Activated CD4-positive, alpha-beta T cell treated with anti-CD3 and anti-CD28 coated beads for 36 hours (primary cell): ENCODE measurements at regions not wholly inside any gene's neighbourhood (a gene's known extent, or its start where the extent isn't known, plus 50 kb on each side); places are given as distances from the start of the nearest gene placed in this dataset.

Experiments
- ATAC-seq: fragments of 200-7000 bp; cut with Tn5 transposase; one replicate; pipeline ENCODE4 v1.10.0; 2021; ENCODE audit warnings: mild to moderate bottlenecking, moderate library complexity
- CTCF ChIA-PET: fragments of 350-600 bp; sonication (Branson Sonifier 250); formaldehyde crosslinking; loops from one replicate; lab custom pipeline; 2021; ENCODE audit warnings: antibody characterized with exemption; lab: Charles Lee
- POLR2A ChIA-PET: fragments of 350-600 bp; sonication (Branson Sonifier 250); formaldehyde crosslinking; loops from one replicate; lab custom pipeline; 2021; ENCODE audit warnings: antibody characterized with exemption, inconsistent platforms; lab: Charles Lee
- DNase-seq: peaks from one replicate; pipeline ENCODE4 v3.0.0-alpha.2; 2020
- H3K27ac Mint-ChIP-seq: one replicate; pipeline ENCODE4 v1.8.0; 2021; ENCODE audit warnings: mixed read lengths
- H3K27me3 Mint-ChIP-seq: one replicate; pipeline ENCODE4 v1.8.0; 2021; ENCODE audit warnings: mixed read lengths
- H3K36me3 Mint-ChIP-seq: one replicate; pipeline ENCODE4 v1.8.0; 2021; ENCODE audit warnings: low read depth, mixed read lengths
- H3K4me1 Mint-ChIP-seq: one replicate; pipeline ENCODE4 v1.8.0; 2021; ENCODE audit warnings: mixed read lengths
- H3K4me3 Mint-ChIP-seq: one replicate; pipeline ENCODE4 v1.8.0; 2021; ENCODE audit warnings: mild to moderate bottlenecking, moderate library complexity, mixed read lengths
- H3K9me3 Mint-ChIP-seq: one replicate; pipeline ENCODE4 v1.8.0; 2021; ENCODE audit warnings: low read depth, mixed read lengths
- intact Hi-C, 2 experiments: fragments of 100-400 bp; cut with DNase I in 1 of 2; cut with micrococcal nuclease in 1 of 2; formaldehyde crosslinking; loops; one replicate each; pipeline versions ENCODE4 v1.14.2 to v1.15.1; 2022 to 2024; cut with DNase I, micrococcal nuclease

DNA sequence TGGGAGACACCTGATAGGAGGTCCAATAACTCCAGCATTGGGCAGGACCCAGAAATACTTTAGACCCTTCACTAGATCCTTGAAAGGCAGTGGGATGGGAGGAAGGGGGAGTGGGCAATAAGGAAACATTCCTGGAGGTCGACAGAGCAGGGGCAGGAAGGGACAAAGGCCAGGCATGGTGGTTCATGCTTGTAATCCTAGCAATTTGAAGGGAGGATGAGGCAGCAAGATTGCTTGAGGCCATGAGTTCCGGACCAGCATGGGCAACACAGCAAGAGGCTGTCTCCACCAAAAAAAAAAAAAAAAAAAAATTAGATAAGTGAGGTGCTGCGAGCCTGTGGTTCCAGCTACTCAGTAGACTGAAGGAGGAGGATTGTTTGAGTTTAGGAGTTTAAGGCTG lies 134.9 kb downstream of the JCAD start:
- no peaks in the 10 kb centered on the region for H3K36me3 Mint-ChIP-seq

DNA sequence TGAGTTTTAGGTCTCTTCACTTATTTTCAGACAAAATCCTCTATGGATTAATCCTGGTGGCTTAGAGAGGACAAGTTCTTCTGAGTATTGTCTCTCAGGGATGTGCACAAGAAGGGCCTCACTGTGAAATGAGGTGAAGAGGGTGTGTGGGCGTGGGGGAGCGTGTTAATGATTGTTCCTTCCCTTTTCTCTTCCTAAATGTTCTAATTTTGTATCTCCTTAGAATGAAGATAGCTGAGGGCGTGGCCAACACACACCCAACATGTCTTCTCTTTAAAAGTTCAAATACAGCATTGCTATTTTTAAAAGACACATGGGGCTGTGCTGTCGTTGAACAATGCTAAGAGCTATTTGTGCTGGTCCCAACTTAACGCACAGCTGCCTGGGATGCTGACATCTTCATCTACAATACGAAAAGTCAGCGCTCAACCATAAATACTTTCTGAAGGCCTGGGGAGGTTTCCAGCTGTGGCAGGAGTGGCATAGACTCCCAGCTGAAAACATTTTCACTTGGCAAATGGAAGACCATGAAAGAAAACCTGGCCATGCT lies 135.9 kb downstream of the JCAD start:
- ChIA-PET POLR2A (no interaction called here), CTCF (no interaction called here)
- ATAC-seq (no peak), DNase-seq (no peak)
- H3K4me1 Mint-ChIP-seq: peaks cover 5% of the 10 kb centered on the region
- H3K4me3 Mint-ChIP-seq: no peak overlapping the region
- peaks cover 5% of the 10 kb centered on the region for H3K9me3 Mint-ChIP-seq
- H3K36me3 Mint-ChIP-seq: no peaks in the 10 kb centered on the region
- no peak overlapping the region for H3K27ac Mint-ChIP-seq
- H3K27me3 Mint-ChIP-seq: peaks cover 23% of the 10 kb centered on the region
- intact Hi-C loops: no loop called here

More for the DNA sequence above, 134.9 kb downstream of the JCAD start:
- POLR2A ChIA-PET: no interaction called here
- no peak overlapping the region for H3K4me3 Mint-ChIP-seq
- DNase-seq: no peak
- peaks cover 15% of the 10 kb centered on the region for H3K27me3 Mint-ChIP-seq
- no peak for ATAC-seq
- no peaks in the 10 kb centered on the region for H3K4me1 Mint-ChIP-seq
- H3K9me3 Mint-ChIP-seq: peaks cover 5% of the 10 kb centered on the region
- CTCF ChIA-PET: no interaction called here
- no peak overlapping the region for H3K27ac Mint-ChIP-seq
- intact Hi-C loops: no loop called here

DNA sequence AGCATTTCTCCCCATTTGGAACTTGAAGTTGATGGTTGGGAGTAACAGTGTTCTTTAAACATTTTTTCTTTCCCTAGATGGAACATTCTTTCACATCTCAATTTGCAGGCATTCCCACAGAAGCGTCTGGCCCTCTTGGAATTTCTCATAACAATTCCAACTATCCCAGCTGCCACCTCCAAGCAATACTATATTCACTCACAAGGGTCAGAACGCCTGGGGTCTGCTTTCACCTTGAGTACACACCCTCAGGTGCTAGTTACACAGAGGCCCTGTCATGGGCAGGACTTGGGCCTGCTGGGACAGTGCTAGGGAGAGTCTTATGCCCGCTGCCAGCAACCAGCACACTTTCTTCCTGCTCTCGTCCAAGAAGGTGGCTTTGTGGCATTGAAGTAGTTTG lies 136.5 kb downstream of the JCAD start:
- DNase-seq: no peak
- POLR2A ChIA-PET: no interaction called here
- intact Hi-C loops: no loop called here
- CTCF ChIA-PET: no interaction called here
- Mint-ChIP-seq H3K27me3 (peaks cover 24% of the 10 kb centered on the region), H3K4me3 (no peak overlapping the region), H3K9me3 (peaks cover 5% of the 10 kb centered on the region), H3K4me1 (peaks cover 6% of the 10 kb centered on the region), H3K27ac (no peak overlapping the region), H3K36me3 (no peaks in the 10 kb centered on the region)
- no peak for ATAC-seq

DNA sequence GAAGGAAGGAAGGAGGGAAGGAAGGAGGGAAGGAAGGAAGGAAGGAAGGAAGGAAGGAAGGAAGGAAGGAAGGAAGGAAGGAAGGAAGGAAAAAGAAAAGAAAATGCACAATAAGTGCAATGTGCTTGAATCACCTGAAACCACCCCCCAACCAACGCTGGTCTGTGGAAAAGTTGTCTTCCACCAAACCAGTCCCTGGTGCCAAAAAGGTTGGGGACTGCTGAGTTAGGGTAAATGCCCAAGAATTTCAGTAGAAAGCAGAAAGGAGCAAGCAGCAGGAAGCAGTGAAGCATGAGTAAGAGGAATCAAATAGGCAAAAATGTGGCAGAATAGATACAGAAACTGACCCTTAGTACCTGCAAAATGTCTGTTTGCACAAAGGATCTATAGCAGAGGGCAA lies 137.2 kb downstream of the JCAD start:
- ChIA-PET POLR2A (no interaction called here), CTCF (no interaction called here)
- H3K4me3 Mint-ChIP-seq: no peak overlapping the region
- peaks cover 6% of the 10 kb centered on the region for H3K4me1 Mint-ChIP-seq
- H3K36me3 Mint-ChIP-seq: no peaks in the 10 kb centered on the region
- H3K27ac Mint-ChIP-seq: no peak overlapping the region
- H3K27me3 Mint-ChIP-seq: peaks cover 24% of the 10 kb centered on the region
- no peak for ATAC-seq
- DNase-seq: no peak
- H3K9me3 Mint-ChIP-seq: peaks cover 5% of the 10 kb centered on the region
- intact Hi-C loops: no loop called here

DNA sequence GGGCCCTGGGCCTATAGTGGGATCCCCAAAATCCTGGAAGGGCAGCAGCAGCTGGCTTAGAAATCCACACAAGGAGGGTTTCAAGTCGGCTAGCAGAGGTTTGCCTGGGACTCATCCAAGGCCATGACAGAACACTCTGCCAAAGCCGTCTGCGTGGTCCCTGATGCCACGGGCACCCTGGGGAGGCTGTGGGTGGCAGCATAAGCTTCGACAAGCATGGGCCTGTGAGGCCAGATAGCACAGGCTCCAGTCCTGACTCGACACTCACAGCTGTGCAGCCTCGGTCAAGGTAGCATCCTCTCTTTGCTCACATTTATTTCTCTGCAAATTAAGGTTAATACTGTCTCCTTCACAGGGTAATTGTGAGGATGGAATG lies 138.3 kb downstream of the JCAD start:
- Mint-ChIP-seq H3K27ac (no peak overlapping the region), H3K9me3 (peaks cover 2% of the 10 kb centered on the region), H3K4me3 (no peak overlapping the region), H3K36me3 (no peaks in the 10 kb centered on the region), H3K4me1 (peaks cover 6% of the 10 kb centered on the region), H3K27me3 (peaks cover 24% of the 10 kb centered on the region)
- ATAC-seq: no peak
- intact Hi-C loops: no loop called here
- CTCF ChIA-PET: no interaction called here
- no peak for DNase-seq
- POLR2A ChIA-PET: no interaction called here

DNA sequence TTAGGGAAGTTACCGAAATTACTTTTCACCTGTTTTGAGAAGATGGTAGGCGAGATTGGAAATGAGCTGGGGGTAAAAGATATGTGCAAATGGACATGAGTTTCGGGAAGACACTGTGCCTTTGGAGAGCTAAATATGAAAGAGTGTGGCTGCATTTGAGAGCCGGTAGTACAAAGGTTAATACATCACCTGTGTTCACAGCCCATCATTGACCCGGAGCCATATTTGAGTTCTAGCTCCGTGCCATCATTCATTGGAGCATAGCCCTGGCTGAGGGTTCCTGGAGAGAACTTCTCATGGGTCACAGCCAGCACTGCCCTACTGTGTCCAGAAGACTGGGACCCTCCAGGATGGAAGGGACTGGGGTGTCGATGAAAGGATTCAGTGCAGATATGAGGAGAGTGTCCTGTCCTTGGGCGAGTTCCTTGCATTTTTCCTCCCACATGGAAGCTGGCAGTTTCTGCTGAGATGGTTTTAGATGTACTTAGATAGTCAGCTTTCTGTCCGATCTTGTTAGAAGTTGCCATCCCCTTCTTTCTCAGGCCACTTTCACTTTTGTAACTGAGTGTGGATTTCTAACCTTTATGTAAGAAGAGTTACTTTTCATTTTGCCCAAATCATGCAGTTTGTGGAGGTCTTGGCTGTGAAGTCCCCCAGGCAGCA lies 138.8 kb downstream of the JCAD start:
- no peak for ATAC-seq
- CTCF ChIA-PET: no interaction called here
- peaks cover 6% of the 10 kb centered on the region for H3K4me1 Mint-ChIP-seq
- H3K9me3 Mint-ChIP-seq: no peaks in the 10 kb centered on the region
- H3K36me3 Mint-ChIP-seq: no peaks in the 10 kb centered on the region
- intact Hi-C loops: no loop called here
- H3K27ac Mint-ChIP-seq: no peak overlapping the region
- no peak overlapping the region for H3K4me3 Mint-ChIP-seq
- H3K27me3 Mint-ChIP-seq: peaks cover 24% of the 10 kb centered on the region
- POLR2A ChIA-PET: no interaction called here
- no peak for DNase-seq

DNA sequence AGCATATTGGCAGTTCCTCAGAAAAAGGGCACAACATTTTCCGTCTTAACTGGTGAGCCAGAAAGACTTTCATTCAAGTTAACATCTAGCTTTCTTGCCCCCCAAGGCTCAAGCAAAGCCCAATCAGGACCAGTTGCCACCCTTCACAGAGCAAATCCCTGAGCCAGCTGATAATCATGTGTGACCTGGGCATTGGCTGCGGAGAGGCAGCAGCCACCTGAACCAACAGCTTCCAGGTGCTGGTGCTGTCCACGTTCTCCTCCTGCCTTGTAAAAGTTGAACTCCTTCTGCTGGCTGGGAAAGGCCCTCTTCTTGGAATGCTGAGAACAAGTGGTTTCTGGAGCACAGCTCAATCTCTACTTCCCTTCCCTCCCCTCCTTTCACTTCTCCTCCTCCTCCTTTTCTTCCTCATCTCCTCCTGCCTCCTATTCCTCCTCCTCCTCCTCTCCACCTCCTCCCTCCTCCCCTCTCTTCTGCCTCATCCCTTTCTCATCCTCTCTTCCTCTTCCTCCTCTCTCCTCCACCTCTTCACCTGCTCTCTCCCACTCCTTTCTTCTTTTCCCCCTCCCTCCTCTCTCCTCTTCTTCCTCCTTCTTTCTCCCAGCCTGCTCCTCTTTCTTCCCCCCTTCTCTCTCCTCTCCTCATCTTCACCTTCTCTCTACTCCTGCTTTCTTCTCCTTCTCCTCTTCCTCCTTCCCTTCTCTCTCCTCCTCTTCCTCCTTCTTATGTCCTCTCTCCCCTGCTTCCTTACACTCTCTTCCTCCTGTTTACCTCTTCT lies 140.6 kb downstream of the JCAD start:
- Mint-ChIP-seq H3K4me1 (peaks cover 6% of the 10 kb centered on the region), H3K27me3 (peaks cover 24% of the 10 kb centered on the region), H3K9me3 (no peaks in the 10 kb centered on the region), H3K27ac (no peak overlapping the region), H3K36me3 (no peaks in the 10 kb centered on the region), H3K4me3 (no peak overlapping the region)
- ChIA-PET CTCF (no interaction called here), POLR2A (no interaction called here)
- intact Hi-C loops: no loop called here
- ATAC-seq: no peak
- no peak for DNase-seq

DNA sequence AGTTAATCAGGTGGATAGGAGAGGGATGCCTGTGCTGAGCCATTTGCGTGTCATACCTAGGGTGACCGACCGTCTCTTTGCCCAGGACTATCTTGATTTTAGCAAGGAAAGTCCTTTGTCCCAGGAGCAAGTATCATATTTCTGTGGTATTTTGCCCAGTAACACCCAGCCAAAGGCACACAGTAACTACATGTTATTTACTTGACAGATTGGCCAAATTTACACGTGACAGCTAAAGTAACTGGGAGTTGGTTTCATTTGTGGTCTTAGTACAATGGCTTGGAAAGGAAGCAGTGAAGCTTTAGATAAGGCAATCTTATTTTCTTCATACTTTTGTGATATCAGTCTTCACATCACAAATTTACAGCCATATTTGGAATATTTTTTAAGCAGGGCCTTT lies 142.1 kb downstream of the JCAD start:
- intact Hi-C loops: no loop called here
- CTCF ChIA-PET: no interaction called here
- ATAC-seq: no peak

DNA sequence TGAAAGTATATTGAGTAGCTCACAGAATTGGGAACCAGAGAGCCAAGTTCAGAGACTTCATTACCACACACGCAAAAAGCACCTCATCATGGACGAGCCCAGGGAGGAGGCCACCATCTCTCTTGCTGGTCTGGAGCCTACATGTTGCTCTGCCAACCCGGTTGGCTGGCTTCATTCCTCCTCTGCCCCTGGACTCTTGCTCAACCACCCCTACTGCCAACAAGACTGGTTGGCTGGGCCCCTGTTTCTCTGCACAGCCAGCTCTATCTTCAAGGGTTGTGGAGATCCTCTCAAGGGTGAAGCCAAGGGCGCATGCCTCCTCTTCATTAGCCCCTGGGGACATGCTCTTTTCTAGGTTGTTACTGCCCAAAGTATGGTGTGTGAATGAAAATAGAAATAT lies 142.7 kb downstream of the JCAD start:
- H3K4me1 Mint-ChIP-seq: peaks cover 6% of the 10 kb centered on the region
- no peak overlapping the region for H3K4me3 Mint-ChIP-seq
- H3K9me3 Mint-ChIP-seq: no peaks in the 10 kb centered on the region
- CTCF ChIA-PET: no interaction called here
- H3K27me3 Mint-ChIP-seq: peaks cover 21% of the 10 kb centered on the region
- no peaks in the 10 kb centered on the region for H3K36me3 Mint-ChIP-seq
- no peak overlapping the region for H3K27ac Mint-ChIP-seq
- intact Hi-C loops: no loop called here
- ATAC-seq (no peak), DNase-seq (no peak)
- POLR2A ChIA-PET: no interaction called here

More for the DNA sequence above, 142.1 kb downstream of the JCAD start:
- H3K9me3 Mint-ChIP-seq: no peaks in the 10 kb centered on the region
- H3K27ac Mint-ChIP-seq: no peak overlapping the region
- peaks cover 22% of the 10 kb centered on the region for H3K27me3 Mint-ChIP-seq
- DNase-seq: no peak
- no peaks in the 10 kb centered on the region for H3K36me3 Mint-ChIP-seq
- H3K4me1 Mint-ChIP-seq: peaks cover 6% of the 10 kb centered on the region
- POLR2A ChIA-PET: no interaction called here
- no peak overlapping the region for H3K4me3 Mint-ChIP-seq

DNA sequence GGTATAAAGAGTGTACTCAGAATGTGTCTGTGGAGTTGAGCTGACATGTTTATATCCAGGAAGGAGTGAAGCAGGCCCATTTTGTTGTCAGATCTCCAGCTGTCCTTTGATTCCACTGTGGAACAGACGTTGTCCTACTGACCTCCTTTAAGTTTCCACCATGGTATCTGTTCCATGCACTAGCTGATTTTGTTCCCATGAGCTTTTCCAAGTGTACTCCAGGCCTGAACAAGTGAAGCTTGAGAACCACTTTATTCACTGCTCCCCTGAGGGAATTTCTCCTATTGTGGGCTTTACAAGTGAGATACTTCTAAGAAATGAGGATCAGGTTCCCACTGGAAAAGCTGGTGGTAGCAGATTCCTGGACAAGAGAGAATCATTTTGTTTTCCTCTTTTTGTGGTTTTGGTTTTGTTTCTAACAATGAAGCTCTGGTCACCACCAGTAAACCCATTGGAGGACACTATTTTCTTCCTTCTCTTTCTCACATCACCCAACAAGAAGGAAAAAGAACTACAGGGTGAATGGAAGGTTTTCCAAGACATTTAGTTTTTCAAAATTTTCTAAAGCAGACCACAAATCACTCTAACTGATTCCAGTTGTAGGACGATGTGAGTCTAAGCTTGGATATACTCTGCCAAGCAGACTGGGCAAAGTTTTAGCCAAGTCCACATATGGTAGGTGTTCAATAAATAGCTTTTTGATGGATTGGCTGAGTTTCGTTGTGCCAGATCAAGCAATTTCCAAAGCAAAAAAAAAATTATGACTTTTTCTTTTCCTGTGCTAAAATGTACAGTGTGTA lies 144.2 kb downstream of the JCAD start:
- Mint-ChIP-seq H3K36me3 (no peaks in the 10 kb centered on the region), H3K27ac (no peak overlapping the region), H3K4me3 (no peak overlapping the region), H3K4me1 (peaks cover 6% of the 10 kb centered on the region), H3K27me3 (peaks cover 17% of the 10 kb centered on the region), H3K9me3 (no peaks in the 10 kb centered on the region)
- ChIA-PET POLR2A (no interaction called here), CTCF (interaction anchor here (1.0 kb wide), 1 partner anchor 86 kb away, joined by 3 read pairs; no protein-coding TSS in a partner anchor)
- intact Hi-C loops: no loop called here
- no peak for DNase-seq
- ATAC-seq: no peak

DNA sequence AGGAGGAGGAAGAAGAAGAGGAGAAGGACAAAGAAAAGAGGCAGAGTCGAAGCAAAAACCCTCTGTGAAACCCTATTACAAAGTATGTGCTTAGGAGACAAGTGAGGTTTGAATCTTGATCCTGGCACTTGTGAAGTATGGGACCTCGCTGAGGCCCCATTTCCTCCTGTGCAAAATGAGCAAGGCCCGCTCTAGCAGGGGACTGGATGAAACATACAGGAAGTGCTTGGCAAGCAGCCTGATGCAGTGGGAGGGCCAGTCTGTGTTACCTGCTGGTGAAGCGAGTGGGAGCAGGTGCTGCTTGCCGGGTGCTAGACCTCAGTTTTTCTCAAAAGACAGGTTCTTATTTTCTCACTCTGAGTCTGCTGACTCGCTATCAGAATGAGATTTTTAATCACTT lies 150.4 kb downstream of the JCAD start:
- peak; percentile 73 for DNase-seq
- H3K27ac Mint-ChIP-seq: peak overlapping the region; percentile 75
- H3K4me1 Mint-ChIP-seq: peaks cover 10% of the 10 kb centered on the region

More for the DNA sequence above, 150.4 kb downstream of the JCAD start:
- CTCF ChIA-PET: no interaction called here
- intact Hi-C loops: no loop called here
- no peaks in the 10 kb centered on the region for H3K9me3 Mint-ChIP-seq
- H3K36me3 Mint-ChIP-seq: no peaks in the 10 kb centered on the region
- ATAC-seq: peak; percentile 99
- H3K4me3 Mint-ChIP-seq: peak overlapping the region; percentile 18
- POLR2A ChIA-PET: no interaction called here
- H3K27me3 Mint-ChIP-seq: peaks cover 7% of the 10 kb centered on the region
